ENCODE measurements at regions not wholly inside any gene's neighbourhood (a gene's known extent, or its start where the extent isn't known, plus 50 kb on each side); places are given as distances from the start of the nearest gene placed in this dataset.
"Not testable (repeated sequence)": the region's sequence is repeated elsewhere in the genome, so short reads cannot be mapped to it uniquely, and the experiment has no call there.

DNA sequence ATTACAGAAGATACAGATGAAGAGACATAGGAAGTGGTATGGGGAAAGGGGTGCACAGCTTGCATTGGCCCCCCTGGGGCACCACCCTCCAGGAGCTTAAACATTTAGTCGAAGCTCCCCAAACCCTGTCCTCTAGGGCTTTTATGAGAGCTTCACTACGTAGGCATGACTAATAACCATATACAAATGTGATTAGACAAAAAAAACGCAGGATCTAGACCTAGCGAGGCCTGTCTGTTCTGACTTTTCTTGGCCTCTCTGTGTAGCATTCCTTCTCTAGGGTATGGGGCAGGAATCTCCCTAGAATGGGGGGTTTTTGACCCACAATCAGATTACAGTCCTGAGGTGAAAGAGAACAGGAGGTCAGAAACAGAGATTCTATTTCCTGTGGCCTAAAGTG, 293.7 kb upstream of the GALNTL6 start:
- DNase-seq, result no peak

DNA sequence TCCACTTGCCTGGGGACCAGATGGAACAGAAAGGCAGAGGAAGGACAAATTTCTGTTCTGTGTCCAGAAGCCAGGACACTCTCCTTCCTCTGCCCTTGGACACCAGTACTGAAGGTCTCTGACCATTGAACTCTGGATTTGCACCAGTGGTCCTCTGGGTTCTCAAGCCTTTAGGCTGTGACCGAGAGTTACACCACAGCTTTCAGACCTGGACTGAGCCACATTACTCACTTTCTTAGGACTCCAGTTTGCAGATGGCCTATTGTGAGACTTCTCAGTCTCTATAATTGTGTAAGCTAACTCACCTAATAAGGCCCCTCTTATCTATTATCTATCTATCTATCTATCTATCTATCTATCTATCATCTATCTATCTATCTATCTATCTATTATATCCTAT, 295.3 kb upstream of the GALNTL6 start:
- DNase-seq, result no peak

- DNase-seq, result no peak
These were observed 296.5 kb upstream of the GALNTL6 start for GRCh38 chr4:171516694-171517093.

GRCh38 chr4:171484681-171485080, 328.5 kb upstream of the GALNTL6 start:
- no peak for DNase-seq

GRCh38 chr4:171478181-171478580, 335.0 kb upstream of the GALNTL6 start:
- no peak for DNase-seq

- DNase-seq, result not testable (repeated sequence)
These were observed 338.1 kb upstream of the GALNTL6 start for GRCh38 chr4:171475111-171475510.

- no peak for DNase-seq
These were observed 340.0 kb upstream of the GALNTL6 start for GRCh38 chr4:171473155-171473554.

DNA sequence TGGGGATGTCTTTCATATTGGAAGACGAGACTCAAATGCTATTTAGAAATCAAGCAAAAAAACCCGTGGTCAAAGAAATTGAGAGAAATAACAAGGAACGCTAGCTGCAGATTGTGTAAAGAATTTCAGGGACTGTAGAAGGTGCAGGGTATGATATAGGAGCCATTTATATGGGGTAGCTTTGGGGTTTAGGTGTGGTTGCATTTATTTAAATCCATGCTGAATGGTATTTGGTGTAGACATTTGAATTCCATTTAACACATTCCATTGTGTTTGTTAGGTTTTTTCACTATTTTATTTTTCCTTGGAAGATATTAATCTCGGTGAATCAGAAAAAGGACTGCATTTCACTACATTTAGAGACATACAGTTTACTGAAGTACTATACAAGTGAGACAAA, 341.0 kb upstream of the GALNTL6 start:
- no peak for DNase-seq

GRCh38 chr4:171464499-171464898, 348.7 kb upstream of the GALNTL6 start:
- no peak for DNase-seq

DNA sequence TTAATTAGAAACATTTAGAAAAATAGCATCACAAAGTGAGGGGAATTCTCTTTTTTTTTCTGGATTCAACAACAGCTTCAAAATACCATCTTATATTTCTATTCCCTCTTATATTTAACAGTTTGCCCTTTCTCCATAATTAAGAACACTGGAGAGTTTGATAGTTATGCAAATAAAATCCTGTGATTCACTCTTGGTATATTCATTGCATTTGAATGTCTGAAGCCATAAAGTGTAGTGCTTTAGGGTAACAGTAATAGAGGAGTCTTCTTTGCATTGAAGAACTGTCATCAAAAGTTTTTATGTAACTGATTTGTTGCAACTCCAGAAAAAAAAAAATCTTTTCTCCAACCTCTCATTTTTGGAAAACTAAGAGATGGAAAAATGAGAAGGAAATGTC, 352.0 kb upstream of the GALNTL6 start:
- no peak for DNase-seq

GRCh38 chr4:171448919-171449481, 364.2 kb upstream of the GALNTL6 start:
- no peak for DNase-seq

DNA sequence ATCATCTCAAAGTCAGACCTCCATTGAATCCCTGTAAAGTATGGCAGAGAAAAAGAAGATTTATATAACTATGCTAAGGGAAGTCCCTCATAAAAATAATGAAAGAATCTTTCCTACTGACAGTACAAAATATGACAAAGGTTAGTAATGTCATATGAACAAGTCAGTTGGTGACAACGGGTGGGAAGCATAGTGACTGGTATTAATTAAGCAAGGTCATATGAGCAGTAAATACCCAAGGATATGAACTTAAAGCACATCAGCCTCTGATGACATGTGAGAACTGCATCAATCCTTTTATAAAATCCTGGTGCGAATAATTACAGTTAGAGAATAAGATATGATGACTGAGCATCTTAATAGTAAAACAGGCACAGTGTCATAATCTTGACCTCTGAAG, 364.8 kb upstream of the GALNTL6 start:
- DNase-seq, result no peak

DNA sequence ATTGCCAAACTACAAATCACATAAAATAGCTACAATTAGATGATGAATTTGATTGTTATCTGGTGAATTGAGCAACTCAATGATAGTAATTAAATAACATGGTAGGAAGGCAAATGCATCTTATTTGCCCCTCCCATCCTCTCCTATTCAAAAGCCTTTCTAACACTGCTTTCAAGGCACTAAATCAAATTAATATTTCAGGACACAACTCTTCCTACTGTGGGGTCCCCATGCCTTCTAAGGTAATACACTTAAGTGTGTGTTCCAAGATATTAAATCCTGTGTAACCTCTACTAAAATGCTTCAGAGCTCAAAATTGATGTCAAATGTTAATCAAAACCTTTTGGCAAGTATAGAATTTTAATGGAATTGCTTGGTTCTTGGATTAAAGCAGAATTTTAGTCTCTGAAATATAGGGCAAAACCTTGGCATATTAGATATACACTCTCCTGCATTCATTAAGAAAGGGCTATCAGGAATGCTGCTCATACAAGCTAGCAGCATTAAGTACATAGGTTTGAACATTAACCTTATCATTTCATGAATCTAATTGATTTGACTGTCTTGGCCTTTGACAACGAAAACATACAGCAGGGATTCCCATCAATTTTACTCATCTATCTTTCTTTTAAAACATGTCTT, 371.8 kb upstream of the GALNTL6 start:
- no peak for DNase-seq

- no peak for DNase-seq
These were observed 379.5 kb upstream of the GALNTL6 start for GRCh38 chr4:171433674-171434073.

- DNase-seq, result no peak
These were observed 380.7 kb upstream of the GALNTL6 start for GRCh38 chr4:171432536-171432935.

GRCh38 chr4:171430495-171430894, 382.7 kb upstream of the GALNTL6 start:
- no peak for DNase-seq

- no peak for DNase-seq
These were observed 416.0 kb upstream of the GALNTL6 start for GRCh38 chr4:171397175-171397574.

DNA sequence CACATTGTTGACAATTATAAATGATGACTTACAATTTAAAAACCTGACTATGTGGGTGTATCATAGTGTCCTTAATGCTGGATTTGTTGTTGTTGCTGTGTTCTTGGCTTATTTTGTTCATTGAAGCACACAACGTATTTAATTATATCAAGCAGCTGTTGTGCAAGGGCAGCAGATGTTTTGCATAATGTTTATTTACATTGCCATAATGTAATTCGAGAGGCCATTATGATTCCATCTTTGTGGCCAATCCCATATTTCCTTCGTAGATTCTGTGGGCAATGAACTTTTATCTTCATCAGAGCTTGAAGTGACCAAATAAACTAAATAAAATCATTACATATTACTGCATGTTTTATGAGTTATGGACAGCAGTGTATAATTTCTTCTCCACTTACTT, 422.6 kb upstream of the GALNTL6 start:
- no peak for DNase-seq

DNA sequence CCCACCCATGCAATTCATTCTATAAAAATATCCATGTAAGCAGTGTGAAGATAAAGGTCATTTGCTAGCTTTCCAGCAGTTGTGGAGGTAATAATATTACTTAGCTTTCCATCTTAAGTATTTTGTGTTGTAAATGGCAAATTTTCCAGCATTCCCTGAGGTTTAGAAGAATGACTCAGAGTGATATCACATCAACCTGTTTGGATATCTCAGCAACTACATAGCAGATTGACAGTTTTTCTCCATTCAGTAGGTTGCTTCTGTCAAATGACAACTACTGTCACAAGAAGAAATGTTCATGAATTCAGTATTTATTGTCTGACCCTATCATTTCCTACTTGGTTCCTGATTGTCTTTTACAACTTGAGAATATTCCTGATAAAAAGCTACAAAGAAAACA, 434.9 kb upstream of the GALNTL6 start:
- DNase-seq, result no peak

GRCh38 chr4:171376724-171377123, 436.5 kb upstream of the GALNTL6 start:
- DNase-seq, result no peak

GRCh38 chr4:171353535-171353934, 459.7 kb upstream of the GALNTL6 start:
- no peak for DNase-seq

DNA sequence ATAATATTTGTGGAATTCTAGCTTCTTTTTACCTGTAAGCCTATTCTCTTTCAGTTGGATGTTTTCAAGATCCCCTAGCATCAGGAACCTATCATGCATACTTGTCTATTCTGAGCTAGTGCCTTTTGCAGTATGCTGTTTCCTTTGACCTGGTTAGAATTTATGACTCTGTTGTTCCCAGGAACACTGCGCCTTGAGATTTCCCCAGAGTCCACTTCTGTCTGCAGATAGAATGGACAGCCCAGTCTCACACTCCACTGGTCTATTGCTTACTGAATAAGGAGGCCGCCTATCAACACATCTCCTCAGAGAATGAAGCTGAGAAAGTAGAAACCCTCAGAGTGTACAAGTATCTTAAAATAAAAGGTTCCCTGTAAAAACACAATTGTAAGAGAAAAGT, 465.1 kb upstream of the GALNTL6 start:
- no peak for DNase-seq

DNA sequence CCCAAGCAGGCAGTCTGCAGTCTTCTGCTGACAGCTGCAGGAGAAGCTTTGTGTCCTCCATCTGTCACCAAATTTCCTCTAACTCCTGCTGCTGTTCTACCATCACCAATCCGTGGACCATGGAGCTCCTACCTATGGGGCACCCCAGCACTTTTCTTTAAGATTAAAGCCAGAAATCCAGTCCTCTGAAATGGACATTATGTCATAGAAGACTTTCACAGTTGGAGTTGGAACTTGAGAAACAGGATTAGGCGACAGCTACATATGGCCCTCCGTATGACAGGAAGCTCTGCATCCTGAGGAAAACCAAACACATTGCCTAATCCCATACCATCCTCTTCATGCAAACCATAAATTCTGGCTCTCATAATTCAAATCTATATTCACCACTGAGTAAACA, 470.6 kb upstream of the GALNTL6 start:
- no peak for DNase-seq

DNA sequence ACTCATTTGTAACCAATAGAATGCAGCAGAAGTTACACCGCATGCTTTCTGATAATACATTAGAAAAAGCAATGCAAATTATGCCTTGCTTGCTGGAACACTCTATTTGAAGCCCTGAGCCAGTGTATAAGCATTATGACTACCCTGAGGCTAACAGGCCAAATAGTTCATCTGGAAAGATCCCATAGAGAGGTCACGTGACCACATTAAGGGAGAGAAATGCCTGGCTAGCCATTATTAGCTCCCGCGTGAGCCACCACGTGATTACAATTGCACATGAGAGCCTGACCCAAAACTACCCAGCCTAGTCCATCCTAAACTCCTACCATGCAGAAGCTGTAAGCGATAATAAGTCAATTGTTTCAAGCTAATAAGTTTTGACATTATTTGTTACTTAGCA, 472.9 kb upstream of the GALNTL6 start:
- DNase-seq, result no peak

DNA sequence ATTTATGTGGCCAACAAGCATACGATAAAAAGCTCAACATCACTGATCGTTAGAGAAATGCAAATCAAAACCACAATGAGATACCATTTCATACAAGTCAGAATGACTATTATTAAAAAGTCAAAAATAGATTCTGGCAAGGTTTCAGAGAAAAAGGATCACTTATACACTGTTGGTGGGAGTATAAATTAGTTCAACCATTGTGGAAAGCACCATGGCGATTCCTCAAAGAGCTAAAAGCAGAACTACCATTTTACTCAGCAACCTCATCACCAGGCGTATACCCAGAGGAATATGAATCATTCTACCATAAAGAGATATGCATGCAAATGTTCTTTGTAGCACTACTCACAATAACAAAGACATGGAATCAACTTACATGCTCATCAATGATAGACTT, 478.7 kb upstream of the GALNTL6 start:
- no peak for DNase-seq

Data from NCI-H1694 (cell line).